Endodermal cell (in vitro differentiated cells): ENCODE measurements at regions not wholly inside any gene's neighbourhood (a gene's known extent, or its start where the extent isn't known, plus 50 kb on each side); places are given as distances from the start of the nearest gene placed in this dataset.
A peak's percentile ranks its signal among the peaks of the same experiment; 100 is the strongest.
"Not testable (repeated sequence)": the region's sequence is repeated elsewhere in the genome, so short reads cannot be mapped to it uniquely, and the experiment has no call there.

Source experiments
- DNase-seq: peaks from one replicate; pipeline ENCODE4 v3.0.0-alpha.2; 2017
- H3K27ac ChIP-seq: 2 replicates; pipeline ENCODE4 v1.5.1; 2013; ENCODE audit warnings: mild to moderate bottlenecking, low read depth, low read length, moderate library complexity
- H3K27me3 ChIP-seq: 2 replicates; pipeline ENCODE4 v1.6.1; 2013; ENCODE audit warnings: mild to moderate bottlenecking, low read length, moderate library complexity; ENCODE audit not compliant: insufficient read depth, control insufficient read depth, poor library complexity, severe bottlenecking
- H3K36me3 ChIP-seq: 2 replicates; pipeline ENCODE4 v1.7.0; 2013; ENCODE audit warnings: mild to moderate bottlenecking, low read length, moderate library complexity; ENCODE audit not compliant: control insufficient read depth, insufficient read depth
- H3K4me1 ChIP-seq: one replicate; pipeline ENCODE4 v1.7.0; 2013; ENCODE audit warnings: low read length; ENCODE audit not compliant: control insufficient read depth, insufficient read depth
- H3K4me3 ChIP-seq: 2 replicates; pipeline ENCODE4 v1.5.1; 2013; ENCODE audit warnings: mild to moderate bottlenecking, low read length, moderate library complexity
- H3K9ac ChIP-seq: 2 replicates; pipeline ENCODE4 v1.6.1; 2013; ENCODE audit warnings: mild to moderate bottlenecking, low read length, moderate library complexity; ENCODE audit not compliant: poor library complexity, severe bottlenecking; ENCODE audit errors: extremely low read depth
- H3K9me3 ChIP-seq: 2 replicates; pipeline ENCODE4 v1.6.1; 2013; ENCODE audit warnings: mild to moderate bottlenecking, low read length, moderate library complexity; ENCODE audit not compliant: control insufficient read depth
- H3K27ac Mint-ChIP-seq: 2 replicates; pipeline ENCODE4 v1.8.0; 2020; ENCODE audit warnings: mixed read lengths
- H3K27me3 Mint-ChIP-seq: 2 replicates; pipeline ENCODE4 v1.8.0; 2021; ENCODE audit warnings: mild to moderate bottlenecking, mixed read lengths; ENCODE audit not compliant: insufficient read depth
- H3K36me3 Mint-ChIP-seq: 2 replicates; pipeline ENCODE4 v1.8.0; 2020; ENCODE audit warnings: low read depth, mixed read lengths
- H3K4me1 Mint-ChIP-seq: 2 replicates; pipeline ENCODE4 v1.8.0; 2020; ENCODE audit warnings: mixed read lengths
- H3K4me3 Mint-ChIP-seq: 2 replicates; pipeline ENCODE4 v1.8.0; 2020; ENCODE audit warnings: mild to moderate bottlenecking, moderate library complexity, mixed read lengths
- H3K9me3 Mint-ChIP-seq: 2 replicates; pipeline ENCODE4 v1.8.0; 2020; ENCODE audit warnings: mild to moderate bottlenecking, mixed read lengths
- CTCF ChIP-seq: fragments of 200-600 bp; sonication (generic); conservative IDR thresholded peaks from 2 replicates; pipeline ENCODE4 v1.5.0; 2021; ENCODE audit warnings: antibody characterized with exemption, mild to moderate bottlenecking
- WGBS, 2 experiments: methylation state at CpG; one replicate each; pipeline versions ENCODE4 v1.1.5 to v1.1.7; 2013; ENCODE audit warnings: missing lambda C conversion rate in 2 of 2, mixed read lengths in 1 of 2; ENCODE audit not compliant: insufficient coverage in 1 of 2, insufficient read length in 1 of 2; 5-methylcytosine and 5-hydroxymethylcytosine counted together

- Histone ChIP-seq H3K9ac (no peak overlapping the region), H3K4me3 (no peak overlapping the region), H3K36me3 (no peaks in the 10 kb centered on the region), H3K27ac (no peak overlapping the region), H3K27me3 (peaks cover 48% of the 10 kb centered on the region), H3K4me1 (no peaks in the 10 kb centered on the region), H3K9me3 (no peaks in the 10 kb centered on the region)
- peaks cover 10% of the 10 kb centered on the region for H3K9me3 Mint-ChIP-seq
- peaks cover 39% of the 10 kb centered on the region for H3K27me3 Mint-ChIP-seq
- H3K4me1 Mint-ChIP-seq: no peaks in the 10 kb centered on the region
- H3K4me3 Mint-ChIP-seq: no peak overlapping the region
- DNase-seq: no peak
- no peak for TF ChIP-seq CTCF
- 85 to 93% methylated on average over 11 to 19 of the region's 19 CpGs for WGBS, 2 experiments
- no peak overlapping the region for H3K27ac Mint-ChIP-seq
- H3K36me3 Mint-ChIP-seq: no peaks in the 10 kb centered on the region
Measured at GRCh38 chr4:1521821-1522361, 115.6 kb upstream of the NKX1-1 start.

GRCh38 chr4:1520795-1521576, 114.7 kb upstream of the NKX1-1 start:
- peak overlapping the region; percentile 66 for H3K27ac ChIP-seq
- peak; percentile 82 for DNase-seq

GRCh38 chr4:1519787-1520661, 113.8 kb upstream of the NKX1-1 start:
- H3K27ac Mint-ChIP-seq: no peak overlapping the region
- no peak overlapping the region for H3K4me3 Mint-ChIP-seq
- no peaks in the 10 kb centered on the region for H3K4me1 Mint-ChIP-seq
- H3K27me3 Mint-ChIP-seq: peaks cover 29% of the 10 kb centered on the region
- no peaks in the 10 kb centered on the region for H3K4me1 ChIP-seq
- H3K9ac ChIP-seq: no peak overlapping the region
- H3K9me3 ChIP-seq: no peaks in the 10 kb centered on the region
- peaks cover 2% of the 10 kb centered on the region for H3K9me3 Mint-ChIP-seq
- 87 to 90% methylated on average over 32 to 52 of the region's 58 CpGs for WGBS, 2 experiments
- no peak for TF ChIP-seq CTCF
- no peak for DNase-seq
- no peaks in the 10 kb centered on the region for H3K36me3 ChIP-seq
- no peak overlapping the region for H3K27ac ChIP-seq
- no peaks in the 10 kb centered on the region for H3K36me3 Mint-ChIP-seq
- H3K4me3 ChIP-seq: no peak overlapping the region
- H3K27me3 ChIP-seq: peaks cover 41% of the 10 kb centered on the region

More at GRCh38 chr4:1520795-1521576, 114.7 kb upstream of the NKX1-1 start:
- Histone ChIP-seq H3K4me3 (peak overlapping the region; percentile 65), H3K27me3 (peaks cover 42% of the 10 kb centered on the region)
- not testable (repeated sequence) for H3K36me3 ChIP-seq, H3K9me3 Mint-ChIP-seq, H3K27ac Mint-ChIP-seq, H3K4me1 Mint-ChIP-seq, H3K9me3 ChIP-seq, H3K4me1 ChIP-seq, H3K9ac ChIP-seq, H3K36me3 Mint-ChIP-seq
- Mint-ChIP-seq H3K27me3 (peaks cover 37% of the 10 kb centered on the region), H3K4me3 (peak overlapping the region; percentile 43)
- 5% methylated on average over 24 to 41 of the region's 79 CpGs for WGBS, 2 experiments
